ENCODE measurements at regions not wholly inside any gene's neighbourhood (a gene's known extent, or its start where the extent isn't known, plus 50 kb on each side); places are given as distances from the start of the nearest gene placed in this dataset.

DNA sequence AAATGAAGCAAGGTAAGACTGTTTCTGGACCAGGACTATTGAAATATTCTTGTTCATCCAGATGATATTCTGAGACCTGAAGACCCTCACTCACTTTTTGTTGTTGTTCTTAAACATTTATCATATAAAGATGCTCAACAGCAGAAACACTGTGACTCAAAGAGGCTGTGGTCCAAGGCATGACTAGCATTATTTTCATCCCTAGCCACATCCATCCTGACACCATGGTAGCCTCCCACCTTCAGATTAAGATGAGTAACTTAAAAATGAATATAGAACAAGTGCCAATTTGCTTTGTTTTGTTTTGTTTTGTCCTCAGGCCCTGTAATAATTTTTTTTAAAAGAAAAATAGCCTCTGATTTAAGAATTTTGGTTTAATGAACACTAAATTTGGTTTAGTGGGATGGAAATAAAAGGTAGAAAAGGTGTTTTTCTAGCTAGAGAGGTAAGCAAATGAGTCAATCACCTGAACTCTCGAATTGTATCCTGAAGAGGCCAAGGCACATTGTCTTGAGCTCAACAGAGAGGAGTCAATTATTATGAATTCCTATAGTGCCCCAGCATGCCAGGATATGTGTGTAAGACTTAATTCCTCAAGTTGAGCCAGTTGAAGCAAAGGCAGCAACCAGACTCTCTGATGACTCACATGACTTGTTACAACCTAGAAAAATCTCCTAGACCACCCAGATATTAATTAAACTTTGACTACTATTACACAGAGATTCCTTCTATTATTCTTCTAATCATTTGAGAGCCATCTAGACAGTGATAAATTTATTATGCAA, 380.1 kb upstream of the TUSC1 start:
- intact Hi-C loops (cut with micrococcal nuclease) = no loop called here
- H3K27ac Mint-ChIP-seq = no peak overlapping the region
- TF ChIP-seq, protein P1, sequence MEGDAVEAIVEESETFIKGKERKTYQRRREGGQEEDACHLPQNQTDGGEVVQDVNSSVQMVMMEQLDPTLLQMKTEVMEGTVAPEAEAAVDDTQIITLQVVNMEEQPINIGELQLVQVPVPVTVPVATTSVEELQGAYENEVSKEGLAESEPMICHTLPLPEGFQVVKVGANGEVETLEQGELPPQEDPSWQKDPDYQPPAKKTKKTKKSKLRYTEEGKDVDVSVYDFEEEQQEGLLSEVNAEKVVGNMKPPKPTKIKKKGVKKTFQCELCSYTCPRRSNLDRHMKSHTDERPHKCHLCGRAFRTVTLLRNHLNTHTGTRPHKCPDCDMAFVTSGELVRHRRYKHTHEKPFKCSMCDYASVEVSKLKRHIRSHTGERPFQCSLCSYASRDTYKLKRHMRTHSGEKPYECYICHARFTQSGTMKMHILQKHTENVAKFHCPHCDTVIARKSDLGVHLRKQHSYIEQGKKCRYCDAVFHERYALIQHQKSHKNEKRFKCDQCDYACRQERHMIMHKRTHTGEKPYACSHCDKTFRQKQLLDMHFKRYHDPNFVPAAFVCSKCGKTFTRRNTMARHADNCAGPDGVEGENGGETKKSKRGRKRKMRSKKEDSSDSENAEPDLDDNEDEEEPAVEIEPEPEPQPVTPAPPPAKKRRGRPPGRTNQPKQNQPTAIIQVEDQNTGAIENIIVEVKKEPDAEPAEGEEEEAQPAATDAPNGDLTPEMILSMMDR (IDR thresholded peaks at IDR 0.05) = no peak
- Histone ChIP-seq H3K36me3 (ENCODE audit: control insufficient read depth, insufficient read depth, low read length) (no peaks in the 10 kb centered on the region), H3K4me3 (ENCODE audit: low read length) (no peak overlapping the region), H3K4me1 (ENCODE audit: control insufficient read depth, insufficient read depth, low read length) (no peaks in the 10 kb centered on the region), H3K9me3 (ENCODE audit: control insufficient read depth, insufficient read depth, low read length) (no peaks in the 10 kb centered on the region), H3K27me3 (ENCODE audit: control insufficient read depth, insufficient read depth, low read length) (no peaks in the 10 kb centered on the region), H3K27ac (ENCODE audit: low read length) (no peak overlapping the region)
- H3K4me3 Mint-ChIP-seq = no peak overlapping the region
- no peaks in the 10 kb centered on the region for H3K27me3 Mint-ChIP-seq (ENCODE audit: low read depth in 2 of 2)
- no peak for ATAC-seq
- H3K4me1 Mint-ChIP-seq = no peaks in the 10 kb centered on the region
- DNase-seq = no peak
- peaks cover 15 to 17% of the 10 kb centered on the region in 2 donors for H3K9me3 Mint-ChIP-seq
- peaks cover 7% of the 10 kb centered on the region for H3K36me3 Mint-ChIP-seq
- 41% methylated on average over 1 of the region's 1 CpG for WGBS (ENCODE audit: insufficient coverage)

DNA sequence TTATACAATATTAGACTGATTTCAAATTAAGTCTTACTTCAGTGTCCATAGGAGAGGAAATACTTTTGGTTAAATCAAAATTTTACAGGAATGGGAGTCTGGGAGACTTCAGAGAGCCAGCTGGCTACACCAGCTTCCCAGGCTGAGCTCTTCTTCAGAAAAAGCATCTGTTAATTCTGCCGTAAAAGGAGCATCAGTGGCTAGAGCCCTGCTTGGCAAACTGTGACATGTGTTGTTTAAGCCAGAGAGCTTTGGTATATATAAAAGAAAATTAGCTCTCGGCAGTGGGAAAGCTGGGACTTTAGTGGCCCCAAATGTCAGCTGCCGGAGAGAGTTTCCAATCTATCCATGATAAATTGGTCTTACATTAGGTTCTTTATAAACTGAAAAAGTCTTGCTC, 378.8 kb upstream of the TUSC1 start:
- H3K36me3 Mint-ChIP-seq = peaks cover under 1% of the 10 kb centered on the region
- Histone ChIP-seq H3K9me3 (ENCODE audit: control insufficient read depth, insufficient read depth, low read length) (no peaks in the 10 kb centered on the region), H3K4me1 (ENCODE audit: control insufficient read depth, insufficient read depth, low read length) (no peaks in the 10 kb centered on the region), H3K27me3 (ENCODE audit: control insufficient read depth, insufficient read depth, low read length) (no peaks in the 10 kb centered on the region), H3K4me3 (ENCODE audit: low read length) (no peak overlapping the region), H3K27ac (ENCODE audit: low read length) (no peak overlapping the region), H3K36me3 (ENCODE audit: control insufficient read depth, insufficient read depth, low read length) (no peaks in the 10 kb centered on the region)
- H3K9me3 Mint-ChIP-seq = peaks cover 12 to 17% of the 10 kb centered on the region in 2 donors
- intact Hi-C loops (cut with micrococcal nuclease) = no loop called here
- H3K27ac Mint-ChIP-seq = no peak overlapping the region
- TF ChIP-seq, protein P1 (IDR thresholded peaks at IDR 0.05) = no peak
- H3K4me1 Mint-ChIP-seq = no peaks in the 10 kb centered on the region
- 77% methylated on average over 3 of the region's 3 CpGs for WGBS (ENCODE audit: insufficient coverage)
- no peaks in the 10 kb centered on the region for H3K27me3 Mint-ChIP-seq (ENCODE audit: low read depth in 2 of 2)
- no peak overlapping the region for H3K4me3 Mint-ChIP-seq
- DNase-seq (no peak), ATAC-seq (no peak)

DNA sequence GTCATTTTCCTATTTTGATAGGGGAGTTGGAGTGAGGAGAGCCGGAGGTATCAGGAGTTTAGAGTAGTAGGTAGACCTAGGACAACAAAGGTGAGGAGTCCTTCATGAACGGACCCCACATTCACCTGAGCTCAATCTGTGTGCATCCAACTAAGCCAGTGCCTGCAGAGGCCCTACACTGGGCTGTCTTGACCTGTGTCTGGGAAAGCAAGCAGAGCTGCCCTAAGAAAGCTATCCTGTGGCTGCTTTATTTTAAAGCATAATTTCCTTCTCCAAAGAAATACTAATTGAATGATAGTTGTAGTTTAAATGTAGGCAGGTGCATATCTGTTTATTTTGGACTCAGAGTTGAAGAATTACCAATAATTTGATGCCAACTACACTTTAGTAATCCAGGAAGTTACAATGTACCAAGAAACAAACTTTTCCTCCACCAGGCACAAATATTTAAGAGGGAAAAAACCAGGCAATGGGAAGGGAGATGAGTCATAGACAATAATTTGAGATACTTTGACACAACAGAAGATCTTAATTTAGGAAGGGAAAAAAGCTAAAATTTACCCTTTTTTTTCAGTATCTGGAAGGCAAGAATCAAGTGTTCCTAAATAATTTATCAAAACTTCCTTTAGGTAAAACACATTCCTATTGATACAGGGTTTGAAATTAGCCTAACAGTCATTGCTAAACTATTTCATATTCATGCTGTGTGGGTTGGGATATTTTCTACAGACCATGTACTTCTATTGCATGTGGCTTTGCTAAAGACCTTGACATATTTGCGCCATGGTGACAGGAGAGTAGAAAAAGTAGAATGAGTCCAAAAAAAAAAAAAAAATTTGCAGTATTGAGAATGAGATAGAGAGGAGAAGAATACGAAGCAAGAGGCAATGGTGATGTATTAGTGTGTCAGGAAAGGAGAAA, 376.6 kb upstream of the TUSC1 start:
- DNase-seq (no peak), ATAC-seq (no peak)
- intact Hi-C loops (cut with micrococcal nuclease) = no loop called here
- Histone ChIP-seq H3K36me3 (ENCODE audit: control insufficient read depth, insufficient read depth, low read length) (no peaks in the 10 kb centered on the region), H3K27me3 (ENCODE audit: control insufficient read depth, insufficient read depth, low read length) (no peaks in the 10 kb centered on the region), H3K4me3 (ENCODE audit: low read length) (no peak overlapping the region), H3K4me1 (ENCODE audit: control insufficient read depth, insufficient read depth, low read length) (no peaks in the 10 kb centered on the region), H3K9me3 (ENCODE audit: control insufficient read depth, insufficient read depth, low read length) (no peaks in the 10 kb centered on the region), H3K27ac (ENCODE audit: low read length) (no peak overlapping the region)
- no peak overlapping the region for H3K4me3 Mint-ChIP-seq
- WGBS (ENCODE audit: insufficient coverage) = 79% methylated on average over 4 of the region's 4 CpGs
- H3K9me3 Mint-ChIP-seq = peaks cover 15 to 26% of the 10 kb centered on the region in 2 donors
- no peaks in the 10 kb centered on the region for H3K4me1 Mint-ChIP-seq
- no peaks in the 10 kb centered on the region for H3K36me3 Mint-ChIP-seq
- TF ChIP-seq, protein P1 (IDR thresholded peaks at IDR 0.05) = no peak
- H3K27ac Mint-ChIP-seq = no peak overlapping the region
- H3K27me3 Mint-ChIP-seq (ENCODE audit: low read depth in 2 of 2) = no peaks in the 10 kb centered on the region

Data from natural killer cell (primary cell).